Keratinocyte (primary cell): ENCODE measurements at regions not wholly inside any gene's neighbourhood (a gene's known extent, or its start where the extent isn't known, plus 50 kb on each side); places are given as distances from the start of the nearest gene placed in this dataset.

Experiments used
- EZH2 ChIP-seq: IDR thresholded peaks from one replicate; pipeline ENCODE4 v1.6.1; 2012; ENCODE audit warnings: inconsistent platforms, mild to moderate bottlenecking, low read length, moderate library complexity
- TF ChIP-seq, protein P1 (sequence below), 3 experiments: IDR thresholded peaks in 1 of 3; conservative IDR thresholded peaks in 1 of 3; optimal IDR thresholded peaks in 1 of 3; 2 replicates in 2 of 3; 3 replicates in 1 of 3; pipeline versions ENCODE3 to v1.5.1; 2011; ENCODE audit warnings: low read length in 3 of 3, mild to moderate bottlenecking in 3 of 3, moderate library complexity in 2 of 3, control low read depth in 1 of 3, inconsistent platforms in 1 of 3; ENCODE audit not compliant: insufficient read depth in 2 of 3; ENCODE audit errors: extremely low read depth in 1 of 3

DNA sequence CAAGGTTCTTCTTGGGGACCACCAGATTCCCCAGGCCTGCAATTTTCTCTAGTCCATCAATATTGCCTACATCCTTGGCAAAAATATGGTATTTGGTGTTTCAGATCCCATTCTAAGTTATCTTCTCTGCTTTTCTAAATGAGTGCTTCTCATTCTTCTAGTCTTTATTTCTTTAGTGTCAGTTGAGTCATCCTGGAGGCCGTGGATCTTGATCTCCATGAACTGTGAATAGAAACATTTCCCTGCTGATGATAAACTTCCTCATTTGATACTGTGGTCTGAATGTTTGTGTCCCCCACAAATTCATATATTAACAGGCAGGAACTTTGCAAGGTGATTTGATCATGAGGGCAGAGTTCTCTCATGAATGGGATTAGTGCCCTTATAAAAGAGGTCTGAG is 779.3 kb downstream of the INHBA start:
- TF ChIP-seq, protein P1, sequence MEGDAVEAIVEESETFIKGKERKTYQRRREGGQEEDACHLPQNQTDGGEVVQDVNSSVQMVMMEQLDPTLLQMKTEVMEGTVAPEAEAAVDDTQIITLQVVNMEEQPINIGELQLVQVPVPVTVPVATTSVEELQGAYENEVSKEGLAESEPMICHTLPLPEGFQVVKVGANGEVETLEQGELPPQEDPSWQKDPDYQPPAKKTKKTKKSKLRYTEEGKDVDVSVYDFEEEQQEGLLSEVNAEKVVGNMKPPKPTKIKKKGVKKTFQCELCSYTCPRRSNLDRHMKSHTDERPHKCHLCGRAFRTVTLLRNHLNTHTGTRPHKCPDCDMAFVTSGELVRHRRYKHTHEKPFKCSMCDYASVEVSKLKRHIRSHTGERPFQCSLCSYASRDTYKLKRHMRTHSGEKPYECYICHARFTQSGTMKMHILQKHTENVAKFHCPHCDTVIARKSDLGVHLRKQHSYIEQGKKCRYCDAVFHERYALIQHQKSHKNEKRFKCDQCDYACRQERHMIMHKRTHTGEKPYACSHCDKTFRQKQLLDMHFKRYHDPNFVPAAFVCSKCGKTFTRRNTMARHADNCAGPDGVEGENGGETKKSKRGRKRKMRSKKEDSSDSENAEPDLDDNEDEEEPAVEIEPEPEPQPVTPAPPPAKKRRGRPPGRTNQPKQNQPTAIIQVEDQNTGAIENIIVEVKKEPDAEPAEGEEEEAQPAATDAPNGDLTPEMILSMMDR (optimal IDR thresholded peaks at IDR 0.05 in 1 of 3, IDR thresholded peaks at IDR 0.05 in 1 of 3, conservative IDR thresholded peaks at IDR 0.05 in 1 of 3; ENCODE audit: extremely low read depth in 1 of 3, insufficient read depth in 2 of 3, low read length in 3 of 3), result no peak
- TF ChIP-seq EZH2, result no peak
